IMR-90 (cell line): ENCODE measurements at regions not wholly inside any gene's neighbourhood (a gene's known extent, or its start where the extent isn't known, plus 50 kb on each side); places are given as distances from the start of the nearest gene placed in this dataset.

ENCODE experiments used
- BHLHE40 ChIP-seq: fragments of 150-350 bp; IDR thresholded peaks from 2 replicates; pipeline ENCODE4 v1.6.1; 2016; ENCODE audit warnings: mild to moderate bottlenecking, low read depth, low read length
- CEBPB ChIP-seq: IDR thresholded peaks from 2 replicates; pipeline ENCODE4 v1.6.1; 2012; ENCODE audit warnings: low read depth, low read length, improper control_type of control experiment
- MAFK ChIP-seq: IDR thresholded peaks from 2 replicates; pipeline ENCODE4 v1.6.1; 2012; ENCODE audit warnings: low read depth, low read length, improper control_type of control experiment
- MAZ ChIP-seq: IDR thresholded peaks from 2 replicates; pipeline ENCODE4 v1.6.1; 2012; ENCODE audit warnings: low read depth, mild to moderate bottlenecking, low read length, improper control_type of control experiment, moderate library complexity, borderline replicate concordance
- MXI1 ChIP-seq: IDR thresholded peaks from 2 replicates; pipeline ENCODE4 v1.6.1; 2012; ENCODE audit warnings: low read depth, mild to moderate bottlenecking, low read length, moderate library complexity, borderline replicate concordance
- NFE2L2 ChIP-seq: fragments of 150-350 bp; IDR thresholded peaks from 2 replicates; pipeline ENCODE4 v1.6.1; 2016; ENCODE audit warnings: low read depth, mild to moderate bottlenecking, low read length
- POLR2A ChIP-seq: IDR thresholded peaks from 2 replicates; pipeline ENCODE4 v1.6.1; 2012; ENCODE audit warnings: mild to moderate bottlenecking, low read depth, low read length
- RCOR1 ChIP-seq: IDR thresholded peaks from 2 replicates; pipeline ENCODE4 v1.6.1; 2012; ENCODE audit warnings: mild to moderate bottlenecking, low read length, improper control_type of control experiment; ENCODE audit not compliant: insufficient replicate concordance
- SMC3 ChIP-seq: fragments of 150-350 bp; IDR thresholded peaks from 2 replicates; pipeline ENCODE4 v1.6.1; 2016; ENCODE audit warnings: low read depth, mild to moderate bottlenecking, antibody characterized with exemption, low read length, moderate library complexity
- TF ChIP-seq, protein P1 (sequence below): conservative IDR thresholded peaks from 2 replicates; pipeline ENCODE4 v1.5.1; 2012; ENCODE audit warnings: mild to moderate bottlenecking, low read depth, low read length, improper control_type of control experiment
- TF ChIP-seq, protein P2 (sequence below): fragments of 150-350 bp; IDR thresholded peaks from 2 replicates; pipeline ENCODE4 v1.6.1; 2017; ENCODE audit warnings: mild to moderate bottlenecking, antibody characterized with exemption, low read length, low read depth
- TF ChIP-seq, protein P3 (sequence below): fragments of 150-350 bp; IDR thresholded peaks from 2 replicates; pipeline ENCODE4 v1.6.1; 2016; ENCODE audit warnings: low read depth, mild to moderate bottlenecking, low read length, moderate library complexity, borderline replicate concordance

DNA sequence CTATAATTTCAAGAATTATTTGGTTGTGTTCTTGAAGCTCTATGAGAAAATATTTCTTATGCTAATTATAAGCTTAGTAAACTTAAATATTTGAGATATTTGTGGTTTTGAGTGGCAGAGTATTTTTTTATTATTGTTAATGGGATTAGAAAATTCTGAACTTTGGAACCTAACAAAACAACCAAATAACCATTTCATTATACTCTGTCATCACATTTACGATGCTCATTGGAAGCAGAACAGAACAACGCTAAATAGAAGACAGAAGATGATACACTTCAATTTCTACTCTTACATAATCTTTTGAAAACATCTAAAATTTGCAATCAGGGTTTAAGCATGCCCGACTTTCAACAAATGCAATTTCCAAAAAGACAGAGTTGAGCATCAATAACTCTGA lies 270.2 kb downstream of the PTPRC start:
- no peak for TF ChIP-seq POLR2A
- TF ChIP-seq, protein P1, sequence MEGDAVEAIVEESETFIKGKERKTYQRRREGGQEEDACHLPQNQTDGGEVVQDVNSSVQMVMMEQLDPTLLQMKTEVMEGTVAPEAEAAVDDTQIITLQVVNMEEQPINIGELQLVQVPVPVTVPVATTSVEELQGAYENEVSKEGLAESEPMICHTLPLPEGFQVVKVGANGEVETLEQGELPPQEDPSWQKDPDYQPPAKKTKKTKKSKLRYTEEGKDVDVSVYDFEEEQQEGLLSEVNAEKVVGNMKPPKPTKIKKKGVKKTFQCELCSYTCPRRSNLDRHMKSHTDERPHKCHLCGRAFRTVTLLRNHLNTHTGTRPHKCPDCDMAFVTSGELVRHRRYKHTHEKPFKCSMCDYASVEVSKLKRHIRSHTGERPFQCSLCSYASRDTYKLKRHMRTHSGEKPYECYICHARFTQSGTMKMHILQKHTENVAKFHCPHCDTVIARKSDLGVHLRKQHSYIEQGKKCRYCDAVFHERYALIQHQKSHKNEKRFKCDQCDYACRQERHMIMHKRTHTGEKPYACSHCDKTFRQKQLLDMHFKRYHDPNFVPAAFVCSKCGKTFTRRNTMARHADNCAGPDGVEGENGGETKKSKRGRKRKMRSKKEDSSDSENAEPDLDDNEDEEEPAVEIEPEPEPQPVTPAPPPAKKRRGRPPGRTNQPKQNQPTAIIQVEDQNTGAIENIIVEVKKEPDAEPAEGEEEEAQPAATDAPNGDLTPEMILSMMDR, result no peak
- no peak for TF ChIP-seq MAZ
- no peak for TF ChIP-seq CEBPB
- TF ChIP-seq SMC3, result no peak
- TF ChIP-seq NFE2L2, result no peak
- TF ChIP-seq MXI1, result no peak
- no peak for TF ChIP-seq MAFK
- TF ChIP-seq, protein P2, sequence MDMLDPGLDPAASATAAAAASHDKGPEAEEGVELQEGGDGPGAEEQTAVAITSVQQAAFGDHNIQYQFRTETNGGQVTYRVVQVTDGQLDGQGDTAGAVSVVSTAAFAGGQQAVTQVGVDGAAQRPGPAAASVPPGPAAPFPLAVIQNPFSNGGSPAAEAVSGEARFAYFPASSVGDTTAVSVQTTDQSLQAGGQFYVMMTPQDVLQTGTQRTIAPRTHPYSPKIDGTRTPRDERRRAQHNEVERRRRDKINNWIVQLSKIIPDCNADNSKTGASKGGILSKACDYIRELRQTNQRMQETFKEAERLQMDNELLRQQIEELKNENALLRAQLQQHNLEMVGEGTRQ, result no peak
- no peak for TF ChIP-seq BHLHE40
- TF ChIP-seq RCOR1, result no peak
- TF ChIP-seq, protein P3, sequence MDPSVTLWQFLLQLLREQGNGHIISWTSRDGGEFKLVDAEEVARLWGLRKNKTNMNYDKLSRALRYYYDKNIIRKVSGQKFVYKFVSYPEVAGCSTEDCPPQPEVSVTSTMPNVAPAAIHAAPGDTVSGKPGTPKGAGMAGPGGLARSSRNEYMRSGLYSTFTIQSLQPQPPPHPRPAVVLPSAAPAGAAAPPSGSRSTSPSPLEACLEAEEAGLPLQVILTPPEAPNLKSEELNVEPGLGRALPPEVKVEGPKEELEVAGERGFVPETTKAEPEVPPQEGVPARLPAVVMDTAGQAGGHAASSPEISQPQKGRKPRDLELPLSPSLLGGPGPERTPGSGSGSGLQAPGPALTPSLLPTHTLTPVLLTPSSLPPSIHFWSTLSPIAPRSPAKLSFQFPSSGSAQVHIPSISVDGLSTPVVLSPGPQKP, result no peak
